Glutamatergic neuron (in vitro differentiated cells): ENCODE measurements at regions not wholly inside any gene's neighbourhood (a gene's known extent, or its start where the extent isn't known, plus 50 kb on each side); places are given as distances from the start of the nearest gene placed in this dataset.

Experiments
- DNase-seq: peaks from one replicate; pipeline ENCODE4 v3.0.0; 2022
- H3K27ac Mint-ChIP-seq: one replicate; pipeline ENCODE4 v1.8.0; 2020; ENCODE audit warnings: mild to moderate bottlenecking, mixed read lengths, inconsistent platforms; ENCODE audit not compliant: unreplicated experiment
- H3K27me3 Mint-ChIP-seq: one replicate; pipeline ENCODE4 v1.8.0; 2020; ENCODE audit warnings: mild to moderate bottlenecking, moderate library complexity, mixed read lengths, inconsistent platforms; ENCODE audit not compliant: unreplicated experiment
- H3K36me3 Mint-ChIP-seq: one replicate; pipeline ENCODE4 v1.8.0; 2020; ENCODE audit warnings: mild to moderate bottlenecking, mixed read lengths, inconsistent platforms; ENCODE audit not compliant: unreplicated experiment
- H3K4me1 Mint-ChIP-seq: one replicate; pipeline ENCODE4 v1.8.0; 2020; ENCODE audit warnings: mild to moderate bottlenecking, low read depth, mixed read lengths, inconsistent platforms; ENCODE audit not compliant: unreplicated experiment
- H3K4me3 Mint-ChIP-seq: one replicate; pipeline ENCODE4 v1.8.0; 2020; ENCODE audit warnings: mild to moderate bottlenecking, mixed read lengths, inconsistent platforms; ENCODE audit not compliant: unreplicated experiment
- H3K9me3 Mint-ChIP-seq: one replicate; pipeline ENCODE4 v1.8.0; 2020; ENCODE audit warnings: mild to moderate bottlenecking, moderate library complexity, mixed read lengths, inconsistent platforms; ENCODE audit not compliant: unreplicated experiment
- TF ChIP-seq, protein P1 (sequence below): fragments of 200-600 bp; sonication (generic); IDR thresholded peaks from one replicate; pipeline ENCODE4 v1.5.0; 2021; ENCODE audit not compliant: partially characterized antibody, unreplicated experiment

DNA sequence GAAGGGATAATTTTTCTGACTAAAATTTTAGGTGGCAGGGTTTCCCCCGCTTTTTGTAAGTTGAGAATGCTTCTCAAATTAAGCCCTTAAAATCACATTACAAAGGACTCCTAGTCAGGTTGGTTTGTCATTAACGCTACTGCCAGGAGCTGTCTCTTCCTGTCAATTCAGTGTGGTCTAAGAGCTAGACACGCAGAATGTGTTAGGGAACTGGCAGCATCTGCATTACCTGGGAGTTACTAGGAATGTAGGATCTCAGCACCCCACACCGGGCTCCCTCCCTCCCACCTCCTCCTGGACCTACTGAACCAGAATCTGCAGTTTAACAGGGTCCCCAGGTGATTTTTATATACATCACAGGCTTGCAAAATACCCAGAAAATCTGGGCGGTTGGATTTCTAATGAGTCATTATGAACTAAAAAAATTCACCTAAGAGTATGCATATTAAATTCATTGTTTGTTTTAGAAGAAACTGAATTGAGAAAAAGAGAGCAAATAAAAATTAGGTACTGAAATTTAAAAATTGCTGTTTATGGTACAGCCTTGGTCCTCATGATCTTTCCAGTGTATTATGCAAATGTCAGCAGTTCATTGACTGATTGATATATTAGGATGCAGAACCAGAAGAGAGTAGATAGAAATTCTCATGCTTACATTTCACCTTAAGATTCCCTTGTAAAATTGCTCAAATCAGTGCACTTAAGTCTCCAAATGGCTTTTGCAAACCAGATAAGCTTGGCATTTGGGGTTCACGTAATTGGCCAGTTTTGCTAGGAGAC is 130.9 kb upstream of the ITGA6 start:
- peaks cover 2% of the 10 kb centered on the region for H3K9me3 Mint-ChIP-seq
- DNase-seq = no peak
- H3K27ac Mint-ChIP-seq = no peak overlapping the region
- TF ChIP-seq, protein P1, sequence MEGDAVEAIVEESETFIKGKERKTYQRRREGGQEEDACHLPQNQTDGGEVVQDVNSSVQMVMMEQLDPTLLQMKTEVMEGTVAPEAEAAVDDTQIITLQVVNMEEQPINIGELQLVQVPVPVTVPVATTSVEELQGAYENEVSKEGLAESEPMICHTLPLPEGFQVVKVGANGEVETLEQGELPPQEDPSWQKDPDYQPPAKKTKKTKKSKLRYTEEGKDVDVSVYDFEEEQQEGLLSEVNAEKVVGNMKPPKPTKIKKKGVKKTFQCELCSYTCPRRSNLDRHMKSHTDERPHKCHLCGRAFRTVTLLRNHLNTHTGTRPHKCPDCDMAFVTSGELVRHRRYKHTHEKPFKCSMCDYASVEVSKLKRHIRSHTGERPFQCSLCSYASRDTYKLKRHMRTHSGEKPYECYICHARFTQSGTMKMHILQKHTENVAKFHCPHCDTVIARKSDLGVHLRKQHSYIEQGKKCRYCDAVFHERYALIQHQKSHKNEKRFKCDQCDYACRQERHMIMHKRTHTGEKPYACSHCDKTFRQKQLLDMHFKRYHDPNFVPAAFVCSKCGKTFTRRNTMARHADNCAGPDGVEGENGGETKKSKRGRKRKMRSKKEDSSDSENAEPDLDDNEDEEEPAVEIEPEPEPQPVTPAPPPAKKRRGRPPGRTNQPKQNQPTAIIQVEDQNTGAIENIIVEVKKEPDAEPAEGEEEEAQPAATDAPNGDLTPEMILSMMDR = no peak
- peaks cover 12% of the 10 kb centered on the region for H3K4me1 Mint-ChIP-seq
- H3K36me3 Mint-ChIP-seq = peaks cover 5% of the 10 kb centered on the region
- no peak overlapping the region for H3K4me3 Mint-ChIP-seq
- peaks cover 5% of the 10 kb centered on the region for H3K27me3 Mint-ChIP-seq

DNA sequence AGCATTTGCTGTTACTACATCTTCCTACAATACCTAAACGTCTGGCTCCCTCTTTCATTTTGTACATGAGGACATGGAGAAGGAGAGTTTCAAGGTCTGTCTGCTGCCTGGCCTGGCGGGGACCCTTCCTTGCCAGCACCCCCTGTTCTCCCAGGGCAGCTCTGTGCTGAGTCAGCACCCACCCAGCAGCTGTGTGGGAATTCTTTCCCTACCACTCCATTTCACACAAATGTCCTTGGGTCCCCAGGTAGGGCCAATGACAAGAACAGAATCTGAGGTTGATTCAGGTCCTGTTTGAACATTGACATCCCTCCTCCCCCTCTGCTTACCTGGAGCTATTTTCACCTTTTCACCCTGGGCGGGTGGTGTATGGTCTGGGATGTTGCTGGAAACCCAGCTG is 129.9 kb upstream of the ITGA6 start:
- H3K36me3 Mint-ChIP-seq = peaks cover 5% of the 10 kb centered on the region
- H3K27me3 Mint-ChIP-seq = peaks cover 2% of the 10 kb centered on the region

DNA sequence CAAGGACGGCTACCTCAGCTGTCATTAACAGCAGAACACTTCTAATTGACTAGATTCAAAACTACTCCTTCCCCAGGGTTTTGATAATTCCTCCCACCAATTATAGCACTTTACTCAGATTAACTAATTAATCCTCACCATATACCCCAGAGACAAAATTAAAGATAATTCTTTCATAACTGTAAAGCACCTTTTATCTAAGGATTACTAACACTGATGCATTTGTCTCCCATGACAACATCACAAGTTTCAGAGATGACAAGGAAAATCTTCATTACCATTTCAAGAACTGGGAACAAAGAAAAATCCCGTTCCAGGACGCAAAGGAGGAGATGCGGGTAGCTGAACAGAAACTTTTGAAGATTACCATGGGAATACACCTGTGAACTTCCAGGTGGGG is 129.4 kb upstream of the ITGA6 start:
- Mint-ChIP-seq H3K9me3 (no peaks in the 10 kb centered on the region), H3K27ac (no peak overlapping the region), H3K4me1 (peaks cover 12% of the 10 kb centered on the region), H3K4me3 (no peak overlapping the region), H3K27me3 (peaks cover under 1% of the 10 kb centered on the region), H3K36me3 (peaks cover 5% of the 10 kb centered on the region)
- TF ChIP-seq, protein P1 = no peak
- no peak for DNase-seq

More for the DNA sequence above, 129.9 kb upstream of the ITGA6 start:
- no peak for DNase-seq
- peaks cover 12% of the 10 kb centered on the region for H3K4me1 Mint-ChIP-seq
- TF ChIP-seq, protein P1 = no peak
- H3K27ac Mint-ChIP-seq = no peak overlapping the region
- no peaks in the 10 kb centered on the region for H3K9me3 Mint-ChIP-seq
- no peak overlapping the region for H3K4me3 Mint-ChIP-seq

DNA sequence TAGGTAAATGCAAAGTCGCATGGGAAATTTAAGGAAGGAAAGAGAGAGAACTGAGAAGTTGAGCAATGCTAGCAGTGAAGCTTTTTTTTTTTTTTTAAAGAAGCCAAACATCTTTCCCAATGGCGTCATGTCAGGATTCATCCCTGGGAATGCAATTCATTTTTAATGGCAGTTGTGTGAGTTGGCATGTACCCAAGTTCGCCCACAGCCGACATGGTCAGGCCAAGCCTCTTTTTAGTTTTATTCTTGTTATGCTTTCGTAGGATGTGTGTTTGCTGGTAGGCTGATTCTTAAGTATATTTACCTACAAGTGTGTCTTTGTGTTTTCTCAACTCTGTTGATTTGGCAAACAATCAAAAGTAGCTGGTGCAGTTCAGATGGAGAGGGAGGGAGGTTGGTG is 127.6 kb upstream of the ITGA6 start:
- Mint-ChIP-seq H3K36me3 (peaks cover 5% of the 10 kb centered on the region), H3K27me3 (peaks cover 2% of the 10 kb centered on the region), H3K4me1 (peaks cover 12% of the 10 kb centered on the region), H3K4me3 (no peak overlapping the region), H3K9me3 (no peaks in the 10 kb centered on the region), H3K27ac (no peak overlapping the region)
- TF ChIP-seq, protein P1 = no peak
- no peak for DNase-seq

DNA sequence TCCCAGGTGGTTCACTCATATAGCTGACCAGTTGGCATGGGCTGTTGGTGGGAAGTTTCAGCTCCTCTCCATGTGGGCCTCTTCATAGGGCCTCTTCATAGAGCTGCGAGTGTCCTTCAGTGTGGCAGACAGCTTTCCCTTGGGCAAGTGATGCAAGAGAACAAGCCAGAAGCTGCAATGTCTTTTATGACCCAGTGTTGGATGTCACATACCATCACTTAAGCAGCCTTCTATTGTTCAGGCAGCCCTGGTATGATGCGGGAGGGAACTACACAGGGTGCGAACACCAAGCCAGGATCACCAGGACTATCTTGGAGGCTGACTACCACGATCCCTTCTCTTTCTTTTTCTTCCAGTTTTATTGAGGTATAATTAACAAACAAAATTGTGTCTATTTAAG is 126.5 kb upstream of the ITGA6 start:
- no peak overlapping the region for H3K27ac Mint-ChIP-seq

More for the DNA sequence above, 126.5 kb upstream of the ITGA6 start:
- peaks cover 12% of the 10 kb centered on the region for H3K4me1 Mint-ChIP-seq
- DNase-seq = no peak
- TF ChIP-seq, protein P1 = no peak
- H3K36me3 Mint-ChIP-seq = peaks cover 5% of the 10 kb centered on the region
- H3K9me3 Mint-ChIP-seq = no peaks in the 10 kb centered on the region
- H3K27me3 Mint-ChIP-seq = peaks cover 2% of the 10 kb centered on the region
- H3K4me3 Mint-ChIP-seq = no peak overlapping the region
